ENCODE measurements at regions not wholly inside any gene's neighbourhood (a gene's known extent, or its start where the extent isn't known, plus 50 kb on each side); places are given as distances from the start of the nearest gene placed in this dataset.
"Not testable (repeated sequence)": the region's sequence is repeated elsewhere in the genome, so short reads cannot be mapped to it uniquely, and the experiment has no call there.

DNA sequence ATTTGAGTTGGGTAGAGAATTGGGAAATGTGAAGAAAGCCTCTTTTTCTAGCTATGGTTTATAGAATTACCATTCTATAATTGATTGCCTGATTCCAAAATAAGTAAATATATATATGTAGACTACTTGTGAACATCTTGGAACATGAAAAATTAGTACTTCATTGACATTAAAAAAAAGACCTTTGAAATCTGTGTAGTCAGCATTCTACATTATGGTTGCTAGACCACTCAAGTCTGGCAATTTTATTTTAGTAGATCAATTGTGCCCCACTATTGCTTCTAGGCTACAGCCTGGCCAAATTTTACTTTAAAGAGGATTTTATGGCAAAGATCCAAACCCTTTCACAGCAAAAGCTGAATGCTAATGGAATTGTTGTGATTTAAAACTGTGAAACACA is 279.8 kb downstream of the IKZF2 start:
- DNase-seq = no peak

DNA sequence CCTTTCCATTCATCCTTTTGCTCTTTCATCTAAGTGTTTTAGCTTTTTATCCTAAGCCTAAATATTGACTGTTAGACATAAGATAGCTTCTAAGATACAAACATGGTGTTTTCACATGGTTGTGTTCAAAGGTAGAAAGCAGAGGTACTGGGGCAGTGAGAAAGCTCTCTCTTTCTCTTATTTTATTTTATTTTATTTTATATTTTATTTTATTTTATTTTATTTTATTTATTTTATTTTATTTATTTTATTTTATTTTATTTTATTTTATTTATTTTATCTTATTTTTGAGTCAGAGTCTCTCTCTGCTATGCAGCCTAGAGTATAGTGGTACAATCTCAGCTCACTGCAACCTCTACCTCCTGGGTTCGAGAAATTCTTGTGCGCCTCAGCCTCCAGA is 287.2 kb downstream of the IKZF2 start:
- DNase-seq = no peak

DNA sequence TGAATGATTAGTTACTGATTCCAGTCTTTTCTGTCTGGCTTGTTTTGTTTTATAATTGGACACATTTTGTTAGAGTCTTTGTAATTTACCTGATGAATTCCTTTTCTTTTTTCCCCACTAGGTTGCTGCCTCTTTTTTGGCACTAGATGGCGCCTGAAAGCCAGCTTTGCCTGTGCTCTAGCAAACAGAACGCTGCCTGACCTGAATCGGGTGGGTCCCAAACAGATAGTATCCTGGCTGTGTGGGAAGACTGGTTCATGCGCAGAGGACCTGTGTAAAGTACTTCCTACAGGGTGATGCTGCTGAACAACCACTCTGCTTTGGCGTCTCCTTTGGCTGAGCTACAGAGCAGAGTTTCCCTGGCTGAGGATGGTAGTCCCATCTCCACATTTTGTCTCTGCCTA is 288.2 kb downstream of the IKZF2 start:
- no peak for DNase-seq

DNA sequence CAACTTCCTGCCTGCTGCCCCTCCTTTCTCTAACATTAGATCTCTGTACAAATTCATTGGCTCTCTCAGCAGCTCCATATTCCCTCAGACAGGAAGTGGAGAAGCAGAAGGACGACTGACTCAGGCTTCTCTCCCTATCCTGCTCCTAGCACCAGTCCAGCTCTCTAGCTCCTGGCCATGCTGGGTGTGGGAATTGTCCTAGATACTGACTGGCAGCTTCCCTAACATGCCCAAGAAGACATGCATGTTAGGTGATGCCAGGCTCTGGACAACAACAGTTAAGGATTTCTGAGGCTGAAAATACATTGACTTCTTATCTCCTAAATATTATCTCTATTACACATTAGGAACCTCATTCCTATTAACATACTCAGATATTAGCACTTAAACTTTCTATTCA is 292.9 kb downstream of the IKZF2 start:
- no peak for DNase-seq

DNA sequence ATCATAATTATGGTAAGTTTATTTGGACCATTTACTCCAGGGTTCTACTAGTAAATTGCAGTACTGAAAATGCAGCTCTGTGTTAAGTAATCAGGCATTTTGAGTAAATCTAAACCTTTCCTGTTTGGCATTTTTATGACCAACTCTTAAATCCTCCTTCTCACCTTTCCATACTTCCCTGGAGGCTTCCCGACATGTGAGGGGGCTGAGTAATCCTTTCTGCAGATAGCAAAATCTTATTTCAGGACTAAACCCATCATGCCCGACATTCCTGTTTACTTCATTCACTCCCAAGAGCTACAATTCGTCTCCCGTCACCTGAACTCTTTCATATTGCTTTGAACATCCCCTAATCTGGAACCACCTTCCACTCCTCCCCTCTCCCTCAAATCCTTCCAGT is 296.6 kb downstream of the IKZF2 start:
- no peak for DNase-seq

GRCh38 chr2:212854116-212854515 is 297.3 kb downstream of the IKZF2 start:
- no peak for DNase-seq

- no peak for DNase-seq
Measured at GRCh38 chr2:212845941-212846340, 305.5 kb downstream of the IKZF2 start.

GRCh38 chr2:212843409-212844199 is 305.0 kb upstream of the ERBB4 start:
- DNase-seq = no peak

- DNase-seq = no peak
Measured at GRCh38 chr2:212842544-212843185, 304.1 kb upstream of the ERBB4 start.

GRCh38 chr2:212841460-212841859 is 302.9 kb upstream of the ERBB4 start:
- DNase-seq = no peak

DNA sequence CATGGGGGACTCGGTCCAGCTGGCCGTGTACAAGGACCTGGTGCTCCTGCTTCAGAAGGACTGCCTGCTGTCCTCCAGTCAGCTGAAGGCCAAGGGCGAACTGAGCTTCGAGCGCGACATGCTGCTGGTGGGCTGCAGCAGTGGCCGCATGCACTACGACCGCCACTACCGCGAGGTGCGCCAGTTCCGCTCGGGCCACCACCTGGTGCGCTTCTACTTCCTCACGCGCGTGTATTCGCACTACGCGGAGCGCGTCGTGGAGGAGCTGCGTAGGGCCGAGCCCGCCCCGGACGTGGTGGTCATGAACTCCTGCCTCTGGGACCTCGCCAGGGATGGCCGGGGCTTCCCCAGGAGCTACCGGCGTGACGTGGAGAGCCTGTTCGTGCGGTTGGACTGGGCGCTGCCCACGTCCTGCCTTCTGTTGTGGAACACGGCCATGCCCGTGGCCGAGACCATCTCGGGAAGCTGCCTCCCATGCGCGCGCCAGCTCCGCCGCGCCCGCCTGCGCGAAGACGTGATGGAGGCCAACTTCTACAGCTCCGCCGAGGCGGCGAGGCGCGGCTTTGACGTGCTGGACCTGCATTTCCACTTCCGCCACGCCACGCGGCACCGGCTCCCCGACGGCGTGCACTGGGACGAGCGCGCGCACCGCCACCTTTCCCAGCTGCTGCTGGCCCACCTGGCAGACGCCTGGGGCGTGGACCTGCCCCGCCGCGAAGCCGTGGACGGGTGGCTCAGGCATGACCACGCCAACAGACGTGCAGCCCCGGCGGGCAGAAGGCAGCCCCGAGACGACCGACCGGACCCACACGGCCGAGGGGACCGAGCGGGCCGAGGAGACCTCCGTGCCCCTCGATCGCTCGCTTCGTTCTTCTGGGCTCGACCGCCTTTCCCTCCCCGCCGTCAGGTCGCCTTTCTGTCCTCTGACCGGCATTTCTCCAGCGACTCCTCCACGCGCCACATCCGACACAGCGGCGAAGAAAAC is 293.9 kb upstream of the ERBB4 start:
- no peak for DNase-seq

DNA sequence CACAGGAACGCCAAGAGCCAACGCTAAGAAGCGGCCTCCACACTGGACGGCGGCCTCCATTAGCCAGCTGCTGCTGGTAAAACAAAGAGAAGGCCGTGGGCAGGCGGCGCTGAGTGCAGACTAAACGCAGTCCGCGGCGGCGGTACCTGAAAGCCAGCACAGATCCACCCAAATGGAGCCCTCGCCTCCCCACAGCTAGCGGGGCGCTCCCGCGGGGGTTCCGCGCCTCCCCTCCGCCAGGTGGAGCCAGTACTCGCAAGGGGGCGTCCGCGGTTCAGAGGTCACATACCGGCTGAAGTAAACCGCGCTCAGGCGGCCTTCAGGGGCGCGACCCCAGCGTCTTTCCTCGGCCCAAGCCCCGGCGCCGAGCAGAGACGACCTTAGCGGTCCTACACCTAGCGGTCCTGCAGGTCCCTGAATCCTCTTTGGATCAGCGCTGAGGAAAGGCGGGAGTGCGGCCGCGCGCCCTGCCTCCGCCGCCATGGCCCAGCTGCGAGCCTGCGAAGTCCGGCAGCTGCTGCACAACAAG is 293.1 kb upstream of the ERBB4 start:
- DNase-seq = no peak

DNA sequence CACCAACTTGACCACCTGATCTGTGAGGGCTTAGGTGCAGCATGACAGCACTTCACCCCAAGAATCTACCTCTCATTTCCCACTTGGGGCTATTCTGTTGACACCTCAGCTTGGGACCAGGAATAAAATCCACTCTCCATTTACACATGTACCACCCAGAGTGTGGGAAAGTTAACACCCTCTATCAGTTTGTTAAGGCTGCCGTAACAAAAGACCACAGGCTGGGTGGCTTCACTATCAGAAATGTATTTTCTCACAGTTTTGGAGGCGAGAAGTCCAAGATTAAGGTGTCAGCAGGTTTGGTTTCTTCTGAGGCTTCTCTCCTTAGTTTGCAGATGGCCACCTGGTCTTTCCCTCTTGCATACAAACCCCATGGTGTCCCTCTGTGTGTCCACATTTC is 277.7 kb upstream of the ERBB4 start:
- no peak for DNase-seq

DNA sequence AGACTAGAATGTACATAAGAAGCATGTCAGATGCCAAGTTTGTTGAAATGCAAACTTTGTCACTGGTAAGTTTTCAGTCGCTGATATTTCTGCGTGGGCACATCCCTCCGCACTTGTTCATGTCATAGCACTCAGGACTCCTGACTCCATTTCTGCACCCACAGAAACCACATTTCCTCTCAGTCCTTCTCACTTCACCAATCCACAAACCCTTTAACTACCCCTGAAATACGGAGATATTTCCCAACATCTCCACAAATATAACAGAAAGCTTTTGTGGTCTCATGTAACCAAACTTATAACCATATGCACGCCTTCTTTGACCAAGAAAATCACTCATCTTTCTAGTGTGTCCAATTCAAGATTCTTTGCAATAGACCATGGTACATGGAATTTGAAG is 276.9 kb upstream of the ERBB4 start:
- DNase-seq = no peak

- DNase-seq = no peak
Measured at GRCh38 chr2:212814941-212815340, 276.3 kb upstream of the ERBB4 start.

DNA sequence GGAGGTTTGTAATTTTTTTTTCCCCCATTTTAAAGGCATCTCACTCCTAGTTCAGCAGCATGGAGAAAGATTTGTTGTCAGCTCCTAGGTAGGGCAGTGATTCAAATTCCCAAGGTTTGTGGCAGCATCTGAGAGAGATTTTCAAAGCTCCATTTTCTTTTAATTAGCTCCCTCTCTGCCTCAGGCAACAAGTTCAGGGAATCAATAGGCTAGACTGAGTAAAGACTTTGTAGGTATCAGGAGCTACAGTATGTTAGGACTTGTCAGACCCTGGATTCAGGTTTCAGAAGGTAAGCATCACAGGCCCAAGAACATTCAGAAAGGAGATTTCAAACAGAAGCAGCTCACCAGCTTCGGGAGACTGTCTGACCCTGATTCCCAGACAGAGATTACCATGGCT is 273.3 kb upstream of the ERBB4 start:
- no peak for DNase-seq

DNA sequence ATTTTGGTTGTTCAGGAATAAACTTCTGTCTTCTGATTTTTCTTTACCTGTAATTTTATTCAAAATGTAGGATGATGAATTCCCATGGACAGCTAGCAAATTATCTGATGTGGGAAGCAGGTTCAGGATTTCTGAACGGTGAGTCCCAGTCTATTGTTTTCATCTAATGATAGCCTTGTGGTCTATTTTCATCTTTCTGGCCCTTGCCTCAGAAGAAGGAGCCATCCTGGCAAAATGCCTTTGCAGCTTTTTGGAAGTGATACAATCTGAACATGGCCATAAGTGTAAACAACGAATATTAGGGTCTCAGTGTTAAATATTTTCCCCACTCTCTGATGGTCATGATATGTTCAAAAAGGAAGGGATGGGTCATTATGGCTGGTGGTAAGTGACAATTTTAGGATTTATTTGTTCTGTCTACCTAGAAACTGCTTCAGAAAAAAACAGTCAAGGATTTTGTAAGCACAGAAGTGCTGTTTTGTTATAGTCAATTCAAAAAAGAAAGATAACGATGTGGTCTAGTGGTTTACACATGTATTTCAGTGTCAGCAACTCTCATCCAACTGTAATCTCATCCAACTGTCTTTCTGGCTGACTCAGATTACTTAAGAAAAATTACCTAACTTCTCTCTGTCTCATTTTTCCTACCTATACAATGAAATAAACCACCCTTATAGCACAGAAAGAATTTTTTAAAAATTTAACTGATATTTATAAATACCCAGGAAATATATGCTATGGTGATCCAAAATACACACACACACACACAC is 272.6 kb upstream of the ERBB4 start:
- DNase-seq = no peak

GRCh38 chr2:212797484-212798205 is 259.0 kb upstream of the ERBB4 start:
- DNase-seq = no peak

- no peak for DNase-seq
Measured at GRCh38 chr2:212794471-212794870, 255.9 kb upstream of the ERBB4 start.

- DNase-seq = no peak
Measured at GRCh38 chr2:212791569-212791968, 253.0 kb upstream of the ERBB4 start.

- not testable (repeated sequence) for DNase-seq
Measured at GRCh38 chr2:212786088-212786487, 247.5 kb upstream of the ERBB4 start.
